DND-41 (cell line): ENCODE measurements at regions not wholly inside any gene's neighbourhood (a gene's known extent, or its start where the extent isn't known, plus 50 kb on each side); places are given as distances from the start of the nearest gene placed in this dataset.

Experiments
- CTCF ChIP-seq: IDR thresholded peaks from 2 replicates; pipeline ENCODE4 v1.5.1; 2012; ENCODE audit warnings: borderline replicate concordance, low read length, moderate library complexity, mild to moderate bottlenecking; ENCODE audit not compliant: poor library complexity, severe bottlenecking; ENCODE audit errors: extremely low read depth
- EZH2 ChIP-seq: IDR thresholded peaks from 3 replicates; pipeline ENCODE4 v1.6.1; 2012; ENCODE audit warnings: borderline replicate concordance, low read depth, mild to moderate bottlenecking, moderate library complexity, low read length, inconsistent platforms; ENCODE audit not compliant: severe bottlenecking

- TF ChIP-seq CTCF, result no peak
- no peak for TF ChIP-seq EZH2
These were observed 411.2 kb upstream of the ETAA1 start for GRCh38 chr2:66985906-66986305.
